Dendritic cell treated with granulocyte-macrophage colony-stimulating factor and Interleukin-4, amounts not matched to agents 40 ng/mL and 50 ng/mL, for 4 days (primary cell): ENCODE measurements at regions not wholly inside any gene's neighbourhood (a gene's known extent, or its start where the extent isn't known, plus 50 kb on each side); places are given as distances from the start of the nearest gene placed in this dataset.

Source experiments
- H3K27ac Mint-ChIP-seq: one replicate; pipeline ENCODE4 v1.8.0; 2022; ENCODE audit warnings: mild to moderate bottlenecking, mixed read lengths
- H3K27me3 Mint-ChIP-seq: one replicate; pipeline ENCODE4 v1.8.0; 2022; ENCODE audit warnings: mild to moderate bottlenecking, mixed read lengths
- H3K36me3 Mint-ChIP-seq: one replicate; pipeline ENCODE4 v1.8.0; 2022; ENCODE audit warnings: low read depth, mixed read lengths
- H3K4me1 Mint-ChIP-seq: one replicate; pipeline ENCODE4 v1.8.0; 2022; ENCODE audit warnings: low read depth, mixed read lengths
- H3K4me3 Mint-ChIP-seq: one replicate; pipeline ENCODE4 v1.8.0; 2022; ENCODE audit warnings: mild to moderate bottlenecking, moderate library complexity, mixed read lengths
- H3K9me3 Mint-ChIP-seq: one replicate; pipeline ENCODE4 v1.8.0; 2022; ENCODE audit warnings: mixed read lengths
- intact Hi-C: fragments of 100-400 bp; cut with micrococcal nuclease; formaldehyde crosslinking; loops from one replicate; pipeline ENCODE4 v1.15.0; 2022

GRCh38 chr7:32266932-32267475, 196.8 kb upstream of the PDE1C start:
- intact Hi-C loops = no loop called here
- no peaks in the 10 kb centered on the region for H3K9me3 Mint-ChIP-seq
- H3K27me3 Mint-ChIP-seq = no peaks in the 10 kb centered on the region
- H3K36me3 Mint-ChIP-seq = no peaks in the 10 kb centered on the region
- no peak overlapping the region for H3K27ac Mint-ChIP-seq
- H3K4me1 Mint-ChIP-seq = no peaks in the 10 kb centered on the region
- H3K4me3 Mint-ChIP-seq = no peak overlapping the region

GRCh38 chr7:32264702-32265284, 194.6 kb upstream of the PDE1C start:
- Mint-ChIP-seq H3K4me3 (no peak overlapping the region), H3K27me3 (no peaks in the 10 kb centered on the region), H3K9me3 (no peaks in the 10 kb centered on the region), H3K27ac (no peak overlapping the region), H3K36me3 (no peaks in the 10 kb centered on the region), H3K4me1 (no peaks in the 10 kb centered on the region)
- intact Hi-C loops = no loop called here

GRCh38 chr7:32263611-32264010, 193.4 kb upstream of the PDE1C start:
- intact Hi-C loops = no loop called here
- Mint-ChIP-seq H3K9me3 (no peaks in the 10 kb centered on the region), H3K4me3 (no peak overlapping the region), H3K27ac (no peak overlapping the region), H3K27me3 (no peaks in the 10 kb centered on the region), H3K36me3 (no peaks in the 10 kb centered on the region), H3K4me1 (no peaks in the 10 kb centered on the region)

GRCh38 chr7:32262315-32262714, 192.1 kb upstream of the PDE1C start:
- no peak overlapping the region for H3K4me3 Mint-ChIP-seq
- H3K27me3 Mint-ChIP-seq = no peaks in the 10 kb centered on the region
- no peaks in the 10 kb centered on the region for H3K9me3 Mint-ChIP-seq
- H3K4me1 Mint-ChIP-seq = no peaks in the 10 kb centered on the region
- no peaks in the 10 kb centered on the region for H3K36me3 Mint-ChIP-seq
- intact Hi-C loops = no loop called here
- H3K27ac Mint-ChIP-seq = no peak overlapping the region

- no peaks in the 10 kb centered on the region for H3K36me3 Mint-ChIP-seq
- no peak overlapping the region for H3K27ac Mint-ChIP-seq
- H3K4me3 Mint-ChIP-seq = no peak overlapping the region
- intact Hi-C loops = no loop called here
- no peaks in the 10 kb centered on the region for H3K4me1 Mint-ChIP-seq
- H3K27me3 Mint-ChIP-seq = no peaks in the 10 kb centered on the region
- H3K9me3 Mint-ChIP-seq = no peaks in the 10 kb centered on the region
Observed at GRCh38 chr7:32259931-32260596, 189.9 kb upstream of the PDE1C start.

DNA sequence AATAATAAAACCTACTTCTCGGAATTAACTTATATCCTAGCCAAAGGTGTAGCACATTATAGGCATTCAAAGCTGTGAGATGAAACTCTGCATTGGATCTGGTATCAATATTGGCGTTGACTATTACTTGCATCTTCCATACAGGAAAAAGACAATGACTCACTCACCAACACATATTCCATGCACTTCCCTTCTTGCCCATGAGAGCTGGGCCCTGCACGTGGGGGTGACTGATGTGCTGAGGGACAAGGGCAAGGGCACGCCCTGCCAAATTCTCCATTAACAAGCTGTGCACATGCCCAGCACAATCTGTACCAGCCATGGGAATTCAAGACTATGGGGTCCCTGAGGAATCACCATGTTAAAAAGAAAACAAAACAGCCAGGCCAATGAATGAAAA, 188.1 kb upstream of the PDE1C start:
- H3K27me3 Mint-ChIP-seq = no peaks in the 10 kb centered on the region
- no peaks in the 10 kb centered on the region for H3K9me3 Mint-ChIP-seq
- no peak overlapping the region for H3K4me3 Mint-ChIP-seq
- H3K4me1 Mint-ChIP-seq = no peaks in the 10 kb centered on the region
- intact Hi-C loops = no loop called here
- no peak overlapping the region for H3K27ac Mint-ChIP-seq
- no peaks in the 10 kb centered on the region for H3K36me3 Mint-ChIP-seq

- H3K4me3 Mint-ChIP-seq = no peak overlapping the region
Observed at GRCh38 chr7:32257621-32258020, 187.4 kb upstream of the PDE1C start.

GRCh38 chr7:32256811-32257210, 186.6 kb upstream of the PDE1C start:
- Mint-ChIP-seq H3K9me3 (no peaks in the 10 kb centered on the region), H3K4me1 (no peaks in the 10 kb centered on the region), H3K36me3 (no peaks in the 10 kb centered on the region), H3K4me3 (no peak overlapping the region), H3K27me3 (no peaks in the 10 kb centered on the region), H3K27ac (no peak overlapping the region)
- intact Hi-C loops = no loop called here

More at GRCh38 chr7:32257621-32258020, 187.4 kb upstream of the PDE1C start:
- intact Hi-C loops = no loop called here
- no peaks in the 10 kb centered on the region for H3K36me3 Mint-ChIP-seq
- H3K27me3 Mint-ChIP-seq = no peaks in the 10 kb centered on the region
- no peak overlapping the region for H3K27ac Mint-ChIP-seq
- H3K4me1 Mint-ChIP-seq = no peaks in the 10 kb centered on the region
- no peaks in the 10 kb centered on the region for H3K9me3 Mint-ChIP-seq

GRCh38 chr7:32256376-32256775, 186.2 kb upstream of the PDE1C start:
- Mint-ChIP-seq H3K9me3 (no peaks in the 10 kb centered on the region), H3K27me3 (peaks cover 2% of the 10 kb centered on the region), H3K4me1 (no peaks in the 10 kb centered on the region), H3K36me3 (no peaks in the 10 kb centered on the region), H3K27ac (no peak overlapping the region), H3K4me3 (no peak overlapping the region)
- intact Hi-C loops = no loop called here

- no peaks in the 10 kb centered on the region for H3K36me3 Mint-ChIP-seq
- H3K4me3 Mint-ChIP-seq = no peak overlapping the region
- no peaks in the 10 kb centered on the region for H3K4me1 Mint-ChIP-seq
- no peak overlapping the region for H3K27ac Mint-ChIP-seq
- no peaks in the 10 kb centered on the region for H3K9me3 Mint-ChIP-seq
- intact Hi-C loops = no loop called here
- H3K27me3 Mint-ChIP-seq = peaks cover 8% of the 10 kb centered on the region
Observed at GRCh38 chr7:32255036-32255435, 184.8 kb upstream of the PDE1C start.

DNA sequence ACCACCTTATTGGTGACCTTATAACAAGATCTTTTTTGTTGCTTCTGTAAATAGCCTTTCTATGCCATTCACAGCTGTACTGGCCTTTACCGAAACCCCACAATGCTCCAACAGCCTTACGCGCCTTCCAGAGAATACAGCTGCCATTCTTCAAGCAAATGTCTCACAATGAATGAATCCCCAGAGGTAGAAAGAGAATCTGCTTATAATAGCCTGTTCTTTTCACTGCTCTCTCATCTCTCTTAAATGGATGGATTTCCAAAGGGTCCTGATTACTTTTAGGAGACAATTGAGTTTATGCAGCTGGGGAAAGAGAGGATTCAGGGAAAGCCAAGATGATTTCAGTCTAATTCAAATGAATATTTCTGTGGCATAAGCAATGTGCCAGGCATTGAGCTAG, 183.1 kb upstream of the PDE1C start:
- Mint-ChIP-seq H3K4me3 (no peak overlapping the region), H3K4me1 (no peaks in the 10 kb centered on the region), H3K9me3 (no peaks in the 10 kb centered on the region), H3K27me3 (peaks cover 8% of the 10 kb centered on the region), H3K36me3 (no peaks in the 10 kb centered on the region), H3K27ac (no peak overlapping the region)
- intact Hi-C loops = no loop called here

- Mint-ChIP-seq H3K27ac (no peak overlapping the region), H3K36me3 (no peaks in the 10 kb centered on the region), H3K4me1 (no peaks in the 10 kb centered on the region), H3K9me3 (no peaks in the 10 kb centered on the region), H3K4me3 (no peak overlapping the region), H3K27me3 (peaks cover 8% of the 10 kb centered on the region)
- intact Hi-C loops = no loop called here
Observed at GRCh38 chr7:32251659-32252058, 181.5 kb upstream of the PDE1C start.

DNA sequence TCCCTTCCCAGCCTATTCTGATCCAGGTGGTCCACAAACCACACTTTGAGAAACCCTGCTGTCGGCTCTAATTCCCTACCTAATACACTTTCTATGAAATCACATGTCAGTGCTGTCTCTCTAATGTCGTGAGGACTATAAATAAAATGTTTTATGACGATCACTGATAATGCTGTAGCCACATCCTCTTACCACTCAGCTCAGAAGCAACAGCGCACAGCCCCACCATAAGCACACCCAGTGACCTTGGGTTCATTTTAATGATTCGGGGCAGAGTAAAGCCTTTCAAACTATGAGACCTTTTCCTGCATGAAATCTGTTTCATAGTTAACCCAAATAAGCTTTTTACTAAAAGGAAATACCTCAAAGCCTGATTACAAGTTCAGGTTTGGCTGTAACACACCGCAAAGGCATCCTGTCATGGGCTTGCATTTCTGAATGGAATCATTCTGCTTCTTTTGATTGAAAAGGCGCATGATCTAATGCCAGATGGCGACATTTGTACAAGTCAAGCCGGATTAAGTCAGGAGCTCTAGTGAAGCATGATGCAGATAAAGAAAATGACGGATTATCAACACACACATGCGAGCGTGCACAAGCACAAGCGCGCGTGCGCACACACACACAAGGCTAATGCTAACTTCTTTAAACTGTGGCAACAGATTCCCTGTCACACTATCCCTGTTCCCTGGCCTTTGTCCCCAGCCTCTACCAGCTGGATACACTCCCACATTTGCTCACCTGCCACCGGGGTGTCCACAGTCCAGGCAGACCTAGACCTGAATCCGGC, 180.5 kb upstream of the PDE1C start:
- no peaks in the 10 kb centered on the region for H3K9me3 Mint-ChIP-seq
- intact Hi-C loops = no loop called here
- peaks cover 8% of the 10 kb centered on the region for H3K27me3 Mint-ChIP-seq
- H3K4me1 Mint-ChIP-seq = no peaks in the 10 kb centered on the region
- H3K4me3 Mint-ChIP-seq = no peak overlapping the region
- H3K36me3 Mint-ChIP-seq = no peaks in the 10 kb centered on the region
- no peak overlapping the region for H3K27ac Mint-ChIP-seq

- no peaks in the 10 kb centered on the region for H3K9me3 Mint-ChIP-seq
- intact Hi-C loops = no loop called here
- no peak overlapping the region for H3K4me3 Mint-ChIP-seq
- no peaks in the 10 kb centered on the region for H3K36me3 Mint-ChIP-seq
- H3K27ac Mint-ChIP-seq = no peak overlapping the region
- peaks cover 8% of the 10 kb centered on the region for H3K27me3 Mint-ChIP-seq
- no peaks in the 10 kb centered on the region for H3K4me1 Mint-ChIP-seq
Observed at GRCh38 chr7:32250003-32250402, 179.8 kb upstream of the PDE1C start.
